C4-2B (cell line): ENCODE measurements at regions not wholly inside any gene's neighbourhood (a gene's known extent, or its start where the extent isn't known, plus 50 kb on each side); places are given as distances from the start of the nearest gene placed in this dataset.

ENCODE experiments used
- CTCF ChIP-seq: fragments of 450-650 bp; conservative IDR thresholded peaks from 2 replicates; pipeline ENCODE4 v1.5.1; 2017; ENCODE audit warnings: mild to moderate bottlenecking
- ZFX ChIP-seq: fragments of 450-650 bp; IDR thresholded peaks from 2 replicates; pipeline ENCODE4 v1.6.1; 2017

- TF ChIP-seq CTCF (no peak; the same call in none of the 2 replicates), ZFX (no peak)
Observed at GRCh38 chr14:71610149-71610548, 322.1 kb upstream of the RGS6 start.
